ENCODE measurements at regions not wholly inside any gene's neighbourhood (a gene's known extent, or its start where the extent isn't known, plus 50 kb on each side); places are given as distances from the start of the nearest gene placed in this dataset.

GRCh38 chr5:167966979-167967378 lies 324.5 kb upstream of the WWC1 start:
- 0% methylated on average over 3 of the region's 3 CpGs for whole genome bisulfite sequencing (ENCODE audit: low lambda C conversion rate)
- intact Hi-C loops (cut with micrococcal nuclease; ENCODE audit: unreplicated experiment) = no loop called here
- Histone ChIP-seq H3K27me3 (ENCODE audit: control insufficient read depth in 1 of 2, insufficient read depth in 2 of 2, low read length in 2 of 2) (no peaks in the 10 kb centered on the region), H4K20me1 (ENCODE audit: insufficient read depth, low read length) (no peaks in the 10 kb centered on the region), H3K9ac (ENCODE audit: insufficient read depth, low read depth, low read length) (no peak overlapping the region), H2AFZ (ENCODE audit: low read length) (no peak overlapping the region), H3K79me2 (ENCODE audit: insufficient read depth, low read length) (no peaks in the 10 kb centered on the region), H3K4me2 (ENCODE audit: low read depth, low read length) (no peak overlapping the region), H3K4me3 (replicated peaks in 1 of 3; ENCODE audit: insufficient read depth in 1 of 3, low read depth in 2 of 3, low read length in 3 of 3) (no peak overlapping the region), H3K9me3 (ENCODE audit: low read length) (no peaks in the 10 kb centered on the region), H3K27ac (ENCODE audit: extremely low read length, insufficient read depth, low read length) (no peak overlapping the region), H3K4me1 (ENCODE audit: insufficient read depth, low read length) (no peaks in the 10 kb centered on the region), H3K36me3 (replicated peaks in 1 of 2; ENCODE audit: control insufficient read depth in 1 of 2, insufficient read depth in 2 of 2, low read length in 2 of 2) (no peaks in the 10 kb centered on the region)
- ChIA-PET CTCF (ENCODE audit: low intra/inter-chr PET ratio, low total read pairs) (no interaction called here), POLR2A (no interaction called here)
- no peak for DNase-seq (ENCODE audit: low spot score)
- ATAC-seq = no peak
- in situ Hi-C loops (cut with HindIII; ENCODE audit: extremely low pct_ligation_motif_present, low pct_unique_long_range_greater_than_20kb) = no loop called here
- no TSS peak for BruUV-seq (replicated peaks)
- FAIRE-seq = no peak
- TF ChIP-seq NKX3-1 (CRISPR knock-in tag; IDR thresholded peaks at IDR 0.05) (no peak), ETS1 (CRISPR knock-in tag; IDR thresholded peaks at IDR 0.05) (no peak), ZNF639 (CRISPR knock-in tag; conservative IDR thresholded peaks at IDR 0.05) (no peak), DMTF1 (CRISPR knock-in tag; IDR thresholded peaks at IDR 0.05) (no peak), ZNF766 (CRISPR knock-in tag; IDR thresholded peaks at IDR 0.05; ENCODE audit: borderline replicate concordance) (no peak), CEBPZ (IDR thresholded peaks at IDR 0.05; ENCODE audit: low read length) (no peak), YEATS2 (CRISPR knock-in tag; IDR thresholded peaks at IDR 0.05; ENCODE audit: borderline replicate concordance) (no peak), ETV6 (CRISPR knock-in tag; conservative IDR thresholded peaks at IDR 0.05) (no peak), YY1 (IDR thresholded peaks at IDR 0.05; ENCODE audit: insufficient read depth, insufficient replicate concordance, low read depth, low read length) (no peak), MZF1 (CRISPR knock-in tag; IDR thresholded peaks at IDR 0.05; ENCODE audit: borderline replicate concordance) (no peak), SATB2 (CRISPR knock-in tag; IDR thresholded peaks at IDR 0.05) (no peak), ZNF576 (CRISPR knock-in tag; IDR thresholded peaks at IDR 0.05) (no peak), ZNF414 (CRISPR knock-in tag; IDR thresholded peaks at IDR 0.05) (no peak)
